Naive B cell (primary cell): ENCODE measurements at regions not wholly inside any gene's neighbourhood (a gene's known extent, or its start where the extent isn't known, plus 50 kb on each side); places are given as distances from the start of the nearest gene placed in this dataset.

Experiments
- ATAC-seq, 2 donors: fragments of 150-1000 bp; cut with Tn5 transposase; 2 replicates each; pipeline ENCODE4 v1.10.0; 2021; ENCODE audit warnings: low read depth in 2 of 2, mild to moderate bottlenecking in 2 of 2, moderate library complexity in 2 of 2
- DNase-seq: peaks from one replicate; pipeline ENCODE4 v3.0.0; 2022
- H3K27ac Mint-ChIP-seq, 6 donors: one replicate each; pipeline ENCODE4 v1.8.0; 2020 to 2022; ENCODE audit warnings: mild to moderate bottlenecking in 6 of 6, mixed read lengths in 6 of 6, moderate library complexity in 5 of 6, inconsistent platforms in 2 of 6
- H3K27me3 Mint-ChIP-seq, 3 donors: one replicate each; pipeline ENCODE4 v1.8.0; 2021 to 2022; ENCODE audit warnings: mixed read lengths in 3 of 3, mild to moderate bottlenecking in 1 of 3
- H3K36me3 Mint-ChIP-seq, 2 donors: one replicate each; pipeline ENCODE4 v1.8.0; 2020 to 2022; ENCODE audit warnings: mixed read lengths in 2 of 2, inconsistent platforms in 1 of 2, mild to moderate bottlenecking in 1 of 2
- H3K4me1 Mint-ChIP-seq, 3 donors: one replicate each; pipeline ENCODE4 v1.8.0; 2020 to 2022; ENCODE audit warnings: mixed read lengths in 3 of 3, inconsistent platforms in 1 of 3, mild to moderate bottlenecking in 1 of 3, moderate library complexity in 1 of 3
- H3K4me3 Mint-ChIP-seq, 8 donors: one replicate each; pipeline ENCODE4 v1.8.0; 2020 to 2022; ENCODE audit warnings: mild to moderate bottlenecking in 8 of 8, mixed read lengths in 8 of 8, moderate library complexity in 8 of 8, inconsistent platforms in 2 of 8
- H3K9me3 Mint-ChIP-seq, 7 donors: one replicate each; pipeline ENCODE4 v1.8.0; 2020 to 2022; ENCODE audit warnings: mixed read lengths in 7 of 7, mild to moderate bottlenecking in 5 of 7, inconsistent platforms in 2 of 7, moderate library complexity in 1 of 7

DNA sequence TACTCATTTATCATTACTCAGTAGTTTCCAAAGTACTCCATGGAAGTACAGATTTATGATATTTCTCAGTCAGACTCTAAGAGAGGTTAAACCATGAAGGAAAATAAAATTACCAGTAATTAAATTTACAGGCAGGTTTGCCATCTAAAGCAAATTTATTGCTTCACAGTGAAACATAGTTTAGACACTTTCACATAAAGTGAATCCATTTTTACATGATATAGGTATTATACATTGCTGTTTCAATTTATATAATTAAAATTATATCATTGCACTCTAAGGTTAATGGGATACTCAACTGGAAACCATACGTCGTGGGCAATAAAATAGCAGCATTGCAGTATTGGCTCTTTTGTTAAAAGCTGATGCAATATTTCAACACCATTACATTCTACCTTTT, 202.8 kb downstream of the SLIT2 start:
- Mint-ChIP-seq H3K27ac (no peak overlapping the region), H3K4me3 (no peak overlapping the region), H3K4me1 (no peaks in the 10 kb centered on the region), H3K36me3 (no peaks in the 10 kb centered on the region), H3K27me3 (no peaks in the 10 kb centered on the region), H3K9me3 (no peaks in the 10 kb centered on the region)
- ATAC-seq: no peak
- no peak for DNase-seq

DNA sequence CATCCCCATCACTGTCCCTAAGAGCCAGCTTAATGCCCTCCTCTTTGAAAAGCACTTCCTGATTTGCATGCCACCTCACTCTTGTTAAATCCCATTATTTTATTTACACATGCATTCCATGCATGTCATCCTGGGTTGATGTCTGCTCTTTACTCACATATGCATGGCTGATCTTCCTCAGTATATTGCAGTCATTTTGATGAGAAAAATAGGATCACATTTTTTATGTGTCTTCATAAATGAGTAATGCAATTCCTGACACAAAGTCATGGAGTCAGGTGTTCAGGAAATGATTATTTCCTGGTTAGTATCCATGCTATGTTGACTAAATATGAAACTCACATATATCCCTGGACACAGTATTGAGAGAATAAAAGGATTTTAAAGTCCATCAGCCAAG, 204.7 kb downstream of the SLIT2 start:
- Mint-ChIP-seq H3K27me3 (no peaks in the 10 kb centered on the region), H3K9me3 (no peaks in the 10 kb centered on the region), H3K4me3 (no peak overlapping the region), H3K27ac (peak overlapping the region in 1 of 6 donors; percentile 3), H3K4me1 (no peaks in the 10 kb centered on the region), H3K36me3 (no peaks in the 10 kb centered on the region)
- ATAC-seq: no peak
- no peak for DNase-seq

DNA sequence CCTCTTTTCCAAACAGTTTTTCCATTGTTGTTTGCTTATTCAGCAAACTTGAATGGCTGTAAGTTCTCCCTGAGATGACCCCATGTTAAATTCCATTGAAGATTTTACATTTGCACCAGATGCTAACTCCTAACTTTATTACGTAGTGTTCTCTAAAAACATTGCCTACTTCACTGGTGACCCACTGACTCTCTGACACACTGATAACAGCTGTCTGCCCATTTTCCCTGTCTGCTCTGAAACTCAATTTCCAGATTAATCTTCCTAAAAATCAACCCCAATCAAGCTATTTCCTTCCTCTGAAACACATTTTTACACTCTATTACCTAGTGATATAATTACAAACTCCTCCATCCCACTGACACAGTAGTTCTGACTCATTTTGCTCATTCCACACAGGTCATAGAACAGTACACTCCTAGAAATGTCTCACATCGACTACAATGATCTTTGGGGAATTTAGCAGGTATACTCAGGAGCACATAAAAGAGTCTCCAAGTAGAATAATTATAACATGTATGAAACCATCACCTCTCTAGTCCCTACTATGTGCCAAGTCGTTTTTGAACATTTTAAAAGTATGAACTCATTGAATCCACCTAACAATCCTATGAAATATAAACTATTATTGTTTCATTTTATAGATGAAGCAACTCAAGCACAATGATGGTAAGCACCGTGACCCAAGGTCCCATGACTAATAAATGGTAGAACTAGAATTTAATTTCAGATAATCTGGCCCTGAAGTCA, 210.9 kb downstream of the SLIT2 start:
- H3K27ac Mint-ChIP-seq: no peak overlapping the region
- no peaks in the 10 kb centered on the region for H3K36me3 Mint-ChIP-seq
- no peak overlapping the region for H3K4me3 Mint-ChIP-seq
- no peak for DNase-seq
- no peak for ATAC-seq
- no peaks in the 10 kb centered on the region for H3K27me3 Mint-ChIP-seq
- no peaks in the 10 kb centered on the region for H3K4me1 Mint-ChIP-seq
- no peaks in the 10 kb centered on the region for H3K9me3 Mint-ChIP-seq

DNA sequence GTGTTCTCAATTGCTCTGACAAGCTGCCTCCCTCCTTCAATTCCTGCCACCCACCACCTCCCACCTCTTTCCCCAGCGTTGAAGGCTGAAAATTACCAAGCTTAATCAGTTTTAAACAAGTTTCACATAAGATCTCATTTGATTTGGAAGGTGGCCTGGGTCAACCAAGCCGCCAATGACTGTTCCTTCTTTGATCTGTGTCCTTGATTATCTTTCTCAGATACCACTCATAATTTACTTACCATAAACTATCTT, 211.4 kb downstream of the SLIT2 start:
- Mint-ChIP-seq H3K27ac (no peak overlapping the region), H3K4me1 (no peaks in the 10 kb centered on the region), H3K36me3 (no peaks in the 10 kb centered on the region), H3K4me3 (no peak overlapping the region), H3K9me3 (no peaks in the 10 kb centered on the region), H3K27me3 (no peaks in the 10 kb centered on the region)
- no peak for ATAC-seq
- no peak for DNase-seq

DNA sequence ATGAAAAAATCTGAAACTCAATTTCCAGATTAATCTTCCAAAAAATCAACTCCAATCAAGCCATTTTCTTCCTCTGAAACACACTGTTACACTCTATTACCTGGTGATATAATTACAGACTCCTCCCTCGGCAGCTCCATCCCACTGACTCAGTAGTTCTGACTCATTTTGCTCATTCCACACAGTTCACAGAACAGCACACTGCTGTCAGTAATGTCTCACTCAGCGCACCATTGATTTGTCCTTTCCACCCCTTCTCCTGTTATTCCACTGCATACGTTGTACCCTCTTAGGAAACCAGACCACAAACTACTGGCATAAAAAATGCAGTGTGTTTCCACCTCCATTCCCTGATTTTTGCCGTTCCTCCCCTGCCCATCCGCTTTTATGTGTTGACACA, 212.7 kb downstream of the SLIT2 start:
- ATAC-seq (no peak), DNase-seq (no peak)
- Mint-ChIP-seq H3K9me3 (no peaks in the 10 kb centered on the region), H3K4me1 (no peaks in the 10 kb centered on the region), H3K27me3 (no peaks in the 10 kb centered on the region), H3K27ac (no peak overlapping the region), H3K36me3 (no peaks in the 10 kb centered on the region), H3K4me3 (no peak overlapping the region)

DNA sequence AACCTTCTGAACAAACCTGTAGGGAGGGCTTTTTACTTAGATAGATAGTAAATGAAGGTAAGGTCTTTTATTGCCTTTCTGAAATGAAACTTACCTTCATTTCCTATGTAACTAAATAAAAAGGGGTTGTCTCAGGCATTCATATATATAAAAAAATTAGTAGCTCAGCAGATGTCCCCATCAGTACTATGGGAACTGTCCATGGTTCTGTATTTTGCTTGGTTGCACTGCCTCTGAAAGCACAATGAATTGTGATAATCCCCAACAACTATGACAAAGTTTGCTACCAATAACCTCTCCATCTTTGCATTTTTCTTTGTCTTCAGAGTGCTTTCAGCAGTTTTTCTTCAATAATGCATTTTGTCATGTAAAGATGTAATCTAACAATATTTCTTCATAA, 222.4 kb downstream of the SLIT2 start:
- no peak overlapping the region for H3K4me3 Mint-ChIP-seq

DNA sequence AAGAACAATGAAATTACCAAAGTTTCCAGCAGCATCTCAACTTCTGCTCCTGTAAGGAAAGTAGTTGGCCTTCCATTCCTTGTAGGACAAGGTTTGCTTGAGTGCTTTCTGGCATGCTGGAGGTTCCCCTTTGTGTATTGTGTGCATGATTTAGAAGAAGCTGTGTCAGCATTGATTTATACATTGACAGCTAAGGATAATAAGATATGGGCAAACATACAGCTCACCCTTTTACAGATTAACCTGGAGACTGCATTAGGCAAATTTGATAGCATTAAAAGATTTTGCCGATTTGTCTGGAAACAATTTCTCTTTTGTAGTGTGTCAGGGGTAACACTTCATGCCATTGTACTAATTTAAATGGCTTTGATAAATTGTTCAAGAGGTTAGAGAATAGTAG, 221.8 kb upstream of the PACRGL start:
- Mint-ChIP-seq H3K27me3 (no peaks in the 10 kb centered on the region), H3K36me3 (no peaks in the 10 kb centered on the region), H3K9me3 (peaks cover 0 to 1% (median 0%) of the 10 kb centered on the region in 7 donors), H3K27ac (no peak overlapping the region), H3K4me1 (no peaks in the 10 kb centered on the region), H3K4me3 (no peak overlapping the region)
- no peak for ATAC-seq
- no peak for DNase-seq

More for the DNA sequence above, 222.4 kb downstream of the SLIT2 start:
- ATAC-seq (no peak), DNase-seq (no peak)
- H3K36me3 Mint-ChIP-seq: no peaks in the 10 kb centered on the region
- peaks cover 0 to 4% (median 0%) of the 10 kb centered on the region in 7 donors for H3K9me3 Mint-ChIP-seq
- no peaks in the 10 kb centered on the region for H3K4me1 Mint-ChIP-seq
- H3K27ac Mint-ChIP-seq: no peak overlapping the region
- no peaks in the 10 kb centered on the region for H3K27me3 Mint-ChIP-seq

DNA sequence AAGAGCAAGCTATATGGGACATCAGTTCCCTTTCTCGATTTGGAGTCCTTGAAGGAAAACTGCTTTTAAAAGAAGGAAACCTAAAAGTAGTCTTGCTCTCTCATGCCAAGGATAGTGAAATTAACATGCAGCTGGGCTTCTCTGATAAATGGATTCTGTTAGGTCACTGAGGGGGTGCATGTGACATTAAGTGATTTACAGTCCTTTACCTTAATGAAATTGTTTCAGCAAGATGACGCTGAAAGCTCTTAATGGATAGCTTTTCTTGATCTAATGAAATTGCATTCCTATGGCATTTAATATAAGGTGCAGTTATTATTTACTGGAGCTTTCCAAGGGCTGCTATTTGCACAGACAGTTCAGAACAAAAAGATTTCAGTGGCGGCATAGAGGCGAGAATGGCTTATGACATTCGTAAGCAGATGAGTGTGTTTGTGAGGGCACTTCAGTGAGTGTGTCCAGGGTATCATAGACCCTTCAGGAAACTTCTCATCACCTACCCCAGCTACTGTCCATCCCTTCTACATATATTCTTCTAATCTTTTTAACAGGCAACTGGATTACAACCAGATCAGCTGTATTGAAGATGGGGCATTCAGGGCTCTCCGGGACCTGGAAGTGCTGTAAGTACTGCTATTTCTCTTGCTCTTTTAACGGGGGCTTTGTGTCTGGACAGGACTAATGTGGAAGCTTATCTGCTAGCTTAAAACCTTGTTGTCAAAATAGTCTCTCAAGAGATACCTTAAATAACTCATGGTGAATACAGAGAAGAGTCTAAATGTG, 219.9 kb upstream of the PACRGL start:
- Mint-ChIP-seq H3K9me3 (no peaks in the 10 kb centered on the region), H3K4me3 (no peak overlapping the region), H3K27me3 (no peaks in the 10 kb centered on the region), H3K27ac (no peak overlapping the region), H3K36me3 (no peaks in the 10 kb centered on the region), H3K4me1 (no peaks in the 10 kb centered on the region)
- DNase-seq: no peak
- no peak for ATAC-seq

DNA sequence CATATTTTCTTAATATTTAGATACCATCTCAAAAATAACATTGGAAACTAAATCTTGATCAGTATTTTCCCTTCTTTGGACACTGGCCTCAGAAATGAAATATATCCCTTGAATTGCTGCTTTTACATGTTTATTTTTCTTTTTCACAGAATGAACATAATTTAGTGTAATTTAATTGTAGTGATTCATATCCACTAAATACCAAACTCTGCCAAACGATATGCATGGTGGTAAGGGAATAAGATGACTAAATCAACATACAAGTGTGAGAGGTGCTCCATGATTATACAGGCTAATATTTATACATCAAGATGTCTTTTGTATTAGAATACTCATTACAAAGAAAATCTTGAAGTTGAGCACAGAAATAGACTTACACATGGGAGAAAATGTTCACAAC, 216.8 kb upstream of the PACRGL start:
- no peaks in the 10 kb centered on the region for H3K36me3 Mint-ChIP-seq
- no peak overlapping the region for H3K27ac Mint-ChIP-seq

DNA sequence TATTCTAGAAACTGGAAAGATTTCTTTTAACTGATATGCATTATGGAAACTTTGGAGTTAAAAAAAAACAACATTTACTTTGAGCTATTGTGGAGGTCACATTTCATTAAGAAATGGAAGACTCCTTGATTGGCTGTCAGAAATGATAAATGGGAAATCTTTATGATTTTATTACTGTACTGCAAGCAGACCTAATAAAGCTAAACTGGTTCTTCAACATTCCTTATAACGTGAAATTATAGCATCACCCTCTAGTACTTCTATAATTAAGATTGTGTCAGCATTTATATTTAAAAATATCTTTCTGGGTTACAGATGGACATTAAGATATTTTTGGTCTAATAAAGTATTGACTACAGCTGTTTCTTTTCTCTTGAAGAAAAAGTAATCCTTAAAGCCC, 213.8 kb upstream of the PACRGL start:
- Mint-ChIP-seq H3K27ac (no peak overlapping the region), H3K27me3 (no peaks in the 10 kb centered on the region), H3K36me3 (no peaks in the 10 kb centered on the region), H3K4me3 (no peak overlapping the region), H3K9me3 (no peaks in the 10 kb centered on the region), H3K4me1 (no peaks in the 10 kb centered on the region)
- DNase-seq: no peak
- no peak for ATAC-seq

More for the DNA sequence above, 216.8 kb upstream of the PACRGL start:
- no peaks in the 10 kb centered on the region for H3K9me3 Mint-ChIP-seq
- no peaks in the 10 kb centered on the region for H3K27me3 Mint-ChIP-seq
- ATAC-seq (no peak), DNase-seq (no peak)
- no peak overlapping the region for H3K4me3 Mint-ChIP-seq
- H3K4me1 Mint-ChIP-seq: no peaks in the 10 kb centered on the region

DNA sequence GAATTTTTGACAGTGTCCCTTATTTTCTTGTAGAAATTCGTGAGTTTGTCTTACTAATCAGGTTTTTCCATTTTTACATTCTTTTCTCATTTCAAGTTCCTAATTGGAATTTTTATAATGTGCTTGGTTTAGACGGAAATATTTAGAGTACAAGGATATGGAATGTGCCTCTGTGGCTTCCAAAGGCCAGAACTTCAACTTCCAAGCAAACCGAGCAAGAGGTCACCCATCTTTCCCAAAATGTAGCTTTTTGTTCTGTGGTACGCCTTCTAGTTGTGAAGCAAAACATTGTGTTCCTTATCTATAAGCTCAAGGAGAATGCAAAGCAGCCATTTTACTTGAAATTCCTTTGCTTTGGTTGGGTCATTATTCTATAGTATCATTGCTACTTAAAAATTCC, 212.8 kb upstream of the PACRGL start:
- no peak for DNase-seq
- Mint-ChIP-seq H3K27ac (no peak overlapping the region), H3K9me3 (no peaks in the 10 kb centered on the region), H3K36me3 (no peaks in the 10 kb centered on the region), H3K4me3 (no peak overlapping the region), H3K4me1 (no peaks in the 10 kb centered on the region), H3K27me3 (no peaks in the 10 kb centered on the region)
- ATAC-seq: no peak

DNA sequence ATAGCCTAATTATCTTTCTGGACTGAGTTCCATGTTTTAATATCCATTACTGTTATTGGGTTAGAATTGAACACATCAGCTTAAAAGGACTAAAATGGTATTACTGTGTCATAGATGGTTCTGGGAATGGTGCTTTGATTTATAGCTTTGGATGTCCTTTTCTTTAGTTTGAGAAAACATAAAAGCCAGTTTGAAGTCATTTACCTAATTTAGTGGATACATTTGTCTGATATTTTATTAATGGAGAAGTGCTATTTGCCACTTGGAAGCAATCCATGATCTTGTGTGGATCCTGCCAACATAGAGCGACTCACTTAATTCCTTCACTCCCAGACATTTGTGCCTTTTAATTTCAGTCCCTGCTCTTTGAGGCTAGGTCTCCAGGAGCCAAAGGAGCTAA, 212.4 kb upstream of the PACRGL start:
- no peaks in the 10 kb centered on the region for H3K9me3 Mint-ChIP-seq
- no peak for ATAC-seq
- DNase-seq: no peak
- H3K36me3 Mint-ChIP-seq: no peaks in the 10 kb centered on the region
- no peak overlapping the region for H3K4me3 Mint-ChIP-seq
- H3K4me1 Mint-ChIP-seq: no peaks in the 10 kb centered on the region
- H3K27ac Mint-ChIP-seq: no peak overlapping the region
- H3K27me3 Mint-ChIP-seq: no peaks in the 10 kb centered on the region

DNA sequence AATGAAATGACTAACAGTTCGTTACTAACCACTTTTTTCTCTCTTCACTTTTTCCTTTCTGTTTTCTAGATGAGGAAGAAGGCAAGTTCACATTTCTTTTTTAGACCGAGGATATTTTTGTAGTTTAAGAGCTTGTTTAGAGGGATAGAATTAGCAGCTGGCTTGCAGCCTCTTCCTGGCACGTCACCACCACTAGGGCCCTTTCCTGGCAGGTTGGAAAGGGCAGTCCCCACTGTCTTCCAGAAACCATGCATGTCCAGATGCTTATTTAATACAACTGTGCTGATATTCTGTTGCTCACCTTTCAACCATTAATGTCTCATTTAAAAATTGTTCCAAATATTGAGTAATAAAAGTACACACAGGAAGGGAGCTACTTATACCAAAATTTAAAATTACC, 209.5 kb upstream of the PACRGL start:
- H3K27ac Mint-ChIP-seq: no peak overlapping the region
- peaks cover 0 to 3% (median 0%) of the 10 kb centered on the region in 7 donors for H3K9me3 Mint-ChIP-seq
- DNase-seq (no peak), ATAC-seq (no peak)
- H3K27me3 Mint-ChIP-seq: no peaks in the 10 kb centered on the region
- no peaks in the 10 kb centered on the region for H3K36me3 Mint-ChIP-seq
- no peak overlapping the region for H3K4me3 Mint-ChIP-seq
- H3K4me1 Mint-ChIP-seq: no peaks in the 10 kb centered on the region

DNA sequence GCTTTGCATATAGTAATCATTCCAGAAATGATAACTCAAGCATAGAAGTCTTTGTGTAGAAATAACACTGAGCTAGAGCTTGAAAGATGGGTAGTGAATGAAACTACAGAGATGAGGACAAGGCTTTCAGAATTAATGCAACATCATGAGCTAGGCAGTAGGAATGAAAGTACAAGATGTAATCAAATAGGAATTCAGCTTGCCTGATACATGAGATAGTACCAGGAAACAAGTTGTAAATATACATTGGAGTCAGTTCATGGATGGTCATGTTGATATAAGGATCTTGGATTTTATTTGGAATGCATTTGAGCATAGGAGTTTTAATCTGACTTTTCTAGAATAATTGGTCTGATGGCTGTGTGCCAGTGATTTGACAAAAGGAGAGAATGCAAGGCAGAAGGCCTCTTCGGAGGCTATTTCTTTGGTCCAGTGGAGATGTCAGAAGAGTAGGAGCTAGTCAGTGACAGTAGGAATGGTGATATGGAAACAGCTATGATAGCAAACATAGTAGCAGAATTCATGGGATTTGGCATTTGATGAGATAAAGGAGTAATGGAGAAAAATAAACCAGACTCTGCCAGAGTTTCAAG, 206.4 kb upstream of the PACRGL start:
- H3K27ac Mint-ChIP-seq: no peak overlapping the region
- peaks cover 0 to 3% (median 0%) of the 10 kb centered on the region in 7 donors for H3K9me3 Mint-ChIP-seq
- ATAC-seq (no peak), DNase-seq (no peak)
- H3K36me3 Mint-ChIP-seq: no peaks in the 10 kb centered on the region
- H3K4me1 Mint-ChIP-seq: no peaks in the 10 kb centered on the region
- no peaks in the 10 kb centered on the region for H3K27me3 Mint-ChIP-seq
- H3K4me3 Mint-ChIP-seq: no peak overlapping the region
